ENCODE measurements at regions not wholly inside any gene's neighbourhood (a gene's known extent, or its start where the extent isn't known, plus 50 kb on each side); places are given as distances from the start of the nearest gene placed in this dataset.

DNA sequence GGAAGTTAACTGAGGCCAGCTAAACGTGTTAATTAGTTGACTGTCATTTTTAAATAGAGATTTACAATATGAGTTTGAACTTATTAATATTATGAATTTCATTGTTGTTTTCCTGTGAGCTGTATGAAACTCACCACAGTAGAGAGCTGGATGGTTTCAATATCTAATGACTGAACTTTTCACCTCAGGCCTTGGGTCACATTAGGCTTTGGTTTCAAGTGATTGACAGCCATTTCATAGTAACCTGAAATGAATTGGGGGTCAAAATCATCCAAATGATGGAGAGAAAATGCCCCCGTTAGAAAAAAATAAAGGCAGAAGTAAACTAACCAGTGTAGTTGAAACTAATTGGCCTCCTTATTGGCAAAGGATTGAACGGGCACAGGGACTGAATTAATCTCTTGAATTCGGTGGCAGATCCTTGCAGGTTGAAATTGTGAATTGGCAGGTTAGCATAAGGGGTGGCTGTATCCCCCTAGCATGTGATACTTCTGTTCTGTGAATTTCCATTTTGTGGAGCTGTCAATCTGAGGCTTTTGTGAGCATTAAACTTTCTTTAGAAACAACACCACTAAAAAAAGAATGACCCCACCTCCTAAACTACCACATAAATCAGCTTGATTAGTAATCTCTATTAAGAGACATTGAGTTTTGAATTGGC, 155.1 kb upstream of the MMS22L start:
- TF ChIP-seq CTCF (IDR thresholded peaks at IDR 0.05) (no peak), POLR2A (IDR thresholded peaks at IDR 0.05) (no peak)
